Body of pancreas (tissue), 4 donors: ENCODE measurements at regions not wholly inside any gene's neighbourhood (a gene's known extent, or its start where the extent isn't known, plus 50 kb on each side); places are given as distances from the start of the nearest gene placed in this dataset.

Source experiments
- ATAC-seq: fragments of 150-250 bp; one replicate; pipeline ENCODE4 v1.9.1; 2016
- DNase-seq, 4 donors: peaks; one replicate each; pipeline ENCODE4 v3.0.0-alpha.2; 2019
- H3K27ac ChIP-seq, 4 donors: fragments of 200-600 bp; sonication (generic); 1 replicate in 3 of 4; 2 replicates in 1 of 4; pipeline versions ENCODE4 v1.5.1 to v1.6.1; 2016 to 2019; ENCODE audit warnings: mild to moderate bottlenecking in 1 of 4, mixed read lengths in 1 of 4, moderate library complexity in 1 of 4
- H3K27me3 ChIP-seq, 2 donors: fragments of 200-600 bp; sonication (generic); one replicate each; pipeline ENCODE4 v1.6.0; 2016; ENCODE audit warnings: mild to moderate bottlenecking in 1 of 2
- H3K36me3 ChIP-seq, 2 donors: fragments of 200-600 bp; sonication (generic); replicated peaks in 1 of 2; 2 replicates each; pipeline ENCODE4 v1.5.1; 2016; ENCODE audit warnings: low read depth in 2 of 2; ENCODE audit not compliant: insufficient read depth in 1 of 2
- H3K4me1 ChIP-seq: fragments of 200-600 bp; sonication (generic); one replicate; pipeline ENCODE4 v1.6.0; 2016
- H3K4me3 ChIP-seq, 2 donors: fragments of 200-600 bp; sonication (generic); 1 replicate in 1 of 2; 2 replicates in 1 of 2; pipeline ENCODE4 v1.5.1; 2016 to 2019
- H3K9me3 ChIP-seq, 3 donors: fragments of 200-600 bp; sonication (generic); 1 replicate in 2 of 3; 2 replicates in 1 of 3; pipeline ENCODE4 v1.5.1; 2016
- CTCF ChIP-seq, 7 experiments: fragments of 450-650 bp in 4 of 7; fragments of 200-600 bp in 3 of 7; sonication (generic) in 3 of 7; IDR thresholded peaks; one replicate each; pipeline ENCODE4 v1.5.1; 2016 to 2019; ENCODE audit warnings: antibody characterized with exemption in 7 of 7
- POLR2A ChIP-seq, 3 donors: fragments of 450-650 bp; IDR thresholded peaks; one replicate each; pipeline ENCODE4 v1.6.1; 2016; ENCODE audit warnings: antibody characterized with exemption in 3 of 3, mild to moderate bottlenecking in 2 of 3
- WGBS, 2 donors: methylation state at CpG; one replicate each; pipeline ENCODE4 v1.1.5; 2017; 5-methylcytosine and 5-hydroxymethylcytosine counted together
- intact Hi-C: fragments of 100-400 bp; cut with DNase I; formaldehyde crosslinking; loops from one replicate; pipeline ENCODE4 v1.15.1; 2023

- no peaks in the 10 kb centered on the region for H3K27me3 ChIP-seq
- no peaks in the 10 kb centered on the region for H3K4me1 ChIP-seq
- WGBS, 2 donors: 35 to 45% methylated on average over 3 of the region's 3 CpGs
- no peak overlapping the region for H3K4me3 ChIP-seq
- no peak for ATAC-seq
- TF ChIP-seq POLR2A (IDR thresholded peaks at IDR 0.05) (no peak), CTCF (IDR thresholded peaks at IDR 0.05) (no peak)
- no peak overlapping the region for H3K27ac ChIP-seq
- intact Hi-C loops: no loop called here
- H3K9me3 ChIP-seq: no peaks in the 10 kb centered on the region
- no peaks in the 10 kb centered on the region for H3K36me3 ChIP-seq
- DNase-seq: no peak
Measured at GRCh38 chr3:101999177-101999779, 150.0 kb downstream of the NFKBIZ start.

DNA sequence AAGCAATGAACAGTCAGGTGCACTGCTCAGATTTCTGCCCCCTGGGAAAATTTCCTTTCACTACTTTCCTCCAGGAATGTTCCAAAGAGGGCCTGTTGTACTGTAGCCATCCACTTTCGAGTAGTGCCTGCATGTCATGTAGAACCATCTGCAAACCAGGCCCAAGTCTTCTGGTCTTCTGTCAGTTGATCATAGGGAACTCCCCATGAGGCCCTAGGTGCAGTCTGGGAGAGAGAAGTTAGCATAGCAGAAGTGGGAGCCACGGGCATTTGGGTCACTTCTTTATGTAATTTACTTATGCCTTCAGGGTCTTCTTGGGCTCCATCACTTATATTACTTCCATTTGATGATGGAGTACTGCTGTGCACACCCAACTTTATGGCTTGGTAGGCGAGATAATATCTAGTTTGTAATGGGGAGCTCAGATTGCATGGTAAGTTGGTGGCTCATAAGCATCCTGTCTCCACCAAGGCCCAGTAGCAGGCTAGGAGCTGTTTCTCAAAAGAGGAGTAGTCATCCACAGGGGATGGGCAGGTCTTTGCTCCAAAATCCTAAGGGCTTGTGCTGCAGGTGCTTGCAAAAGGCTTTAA, 151.4 kb downstream of the NFKBIZ start:
- Histone ChIP-seq H3K4me1 (no peaks in the 10 kb centered on the region), H3K27ac (no peak overlapping the region), H3K4me3 (no peak overlapping the region), H3K36me3 (no peaks in the 10 kb centered on the region), H3K9me3 (no peaks in the 10 kb centered on the region), H3K27me3 (no peaks in the 10 kb centered on the region)
- TF ChIP-seq CTCF (IDR thresholded peaks at IDR 0.05) (no peak), POLR2A (IDR thresholded peaks at IDR 0.05) (no peak)
- intact Hi-C loops: no loop called here
- WGBS, 2 donors: 85 to 86% methylated on average over 3 of the region's 3 CpGs
- DNase-seq (no peak), ATAC-seq (no peak)

DNA sequence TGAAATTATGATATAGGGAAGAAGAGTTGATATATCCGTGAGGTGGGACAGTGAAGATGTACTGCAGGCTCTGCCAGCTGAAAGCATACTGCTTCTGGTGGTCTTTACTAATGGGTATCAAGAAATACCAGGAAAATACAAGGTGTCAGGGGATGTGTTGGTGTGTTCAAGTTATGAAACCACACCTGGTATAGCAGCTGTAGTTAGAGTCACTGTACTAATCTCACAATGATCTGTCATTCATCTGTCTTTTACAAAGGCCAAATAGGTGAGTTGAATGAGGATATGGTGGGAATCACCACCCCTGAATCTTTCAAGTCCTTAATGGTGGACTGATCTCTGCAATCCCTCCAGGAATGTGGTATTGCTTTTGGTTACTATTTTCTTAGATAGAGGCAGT, 152.7 kb downstream of the NFKBIZ start:
- H3K27me3 ChIP-seq: no peaks in the 10 kb centered on the region
- intact Hi-C loops: no loop called here
- ATAC-seq (no peak), DNase-seq (no peak)
- H3K4me3 ChIP-seq: no peak overlapping the region
- no peaks in the 10 kb centered on the region for H3K9me3 ChIP-seq
- H3K4me1 ChIP-seq: no peaks in the 10 kb centered on the region
- no peak overlapping the region for H3K27ac ChIP-seq
- WGBS, 2 donors: 87 to 88% methylated on average over 1 of the region's 1 CpG
- no peaks in the 10 kb centered on the region for H3K36me3 ChIP-seq
- TF ChIP-seq POLR2A (IDR thresholded peaks at IDR 0.05) (no peak), CTCF (IDR thresholded peaks at IDR 0.05) (no peak)

DNA sequence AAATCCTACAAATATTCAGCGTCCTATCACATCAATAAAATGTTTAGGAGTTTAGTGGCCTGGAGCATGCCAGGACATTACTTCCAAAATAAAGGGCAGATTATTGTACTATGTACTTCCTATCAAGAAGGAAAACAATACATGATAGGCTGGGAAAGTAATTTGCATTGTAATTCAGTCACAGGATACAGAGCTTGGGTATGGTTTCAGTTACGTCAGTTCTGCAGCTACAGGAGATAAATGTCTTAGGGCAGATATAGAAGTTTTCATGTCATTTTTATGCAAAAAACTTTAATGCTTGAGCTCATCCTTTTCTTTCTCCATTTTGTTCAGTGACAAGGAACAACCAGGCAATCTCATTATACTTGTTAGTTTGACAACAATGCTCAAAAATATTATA, 155.2 kb downstream of the NFKBIZ start:
- Histone ChIP-seq H3K4me3 (no peak overlapping the region), H3K4me1 (no peaks in the 10 kb centered on the region), H3K36me3 (no peaks in the 10 kb centered on the region), H3K9me3 (no peaks in the 10 kb centered on the region), H3K27ac (no peak overlapping the region), H3K27me3 (no peaks in the 10 kb centered on the region)
- intact Hi-C loops: no loop called here
- DNase-seq (no peak), ATAC-seq (no peak)
- TF ChIP-seq POLR2A (IDR thresholded peaks at IDR 0.05): no peak
- no peak for TF ChIP-seq CTCF (IDR thresholded peaks at IDR 0.05)
- WGBS, 2 donors: 85 to 92% methylated on average over 2 of the region's 2 CpGs

DNA sequence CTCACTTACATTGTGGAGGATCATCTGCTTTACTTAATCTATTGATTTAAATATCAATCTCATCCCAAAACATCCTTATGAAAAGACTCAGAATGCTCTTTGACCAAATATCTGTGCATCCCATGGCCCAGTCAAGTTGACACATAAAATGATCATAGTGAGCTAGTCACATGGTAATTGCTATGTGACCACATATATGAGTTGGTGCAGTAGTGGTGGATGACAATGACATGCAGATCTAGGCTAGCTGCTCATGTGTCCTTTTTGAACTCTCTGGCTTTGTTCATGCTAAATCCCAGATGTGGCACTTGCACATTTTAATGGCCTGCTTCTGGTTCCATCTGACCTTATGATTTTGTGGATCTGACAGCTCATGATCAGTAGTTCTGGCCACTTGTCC, 156.2 kb downstream of the NFKBIZ start:
- TF ChIP-seq POLR2A (IDR thresholded peaks at IDR 0.05): no peak
- no peak for TF ChIP-seq CTCF (IDR thresholded peaks at IDR 0.05)
- H3K27ac ChIP-seq: no peak overlapping the region

More for the DNA sequence above, 156.2 kb downstream of the NFKBIZ start:
- ATAC-seq: no peak
- Histone ChIP-seq H3K4me3 (no peak overlapping the region), H3K27me3 (no peaks in the 10 kb centered on the region), H3K36me3 (no peaks in the 10 kb centered on the region), H3K9me3 (no peaks in the 10 kb centered on the region), H3K4me1 (no peaks in the 10 kb centered on the region)
- no peak for DNase-seq
- intact Hi-C loops: no loop called here
